NB4 (cell line): ENCODE measurements at regions not wholly inside any gene's neighbourhood (a gene's known extent, or its start where the extent isn't known, plus 50 kb on each side); places are given as distances from the start of the nearest gene placed in this dataset.

Source experiments
- CTCF ChIP-seq: IDR thresholded peaks from one replicate; pipeline ENCODE4 v1.5.1; 2012; ENCODE audit warnings: low read depth, low read length
- MYC ChIP-seq: IDR thresholded peaks from 2 replicates; pipeline ENCODE4 v1.6.1; 2011; ENCODE audit warnings: low read depth, low read length
- POLR2A ChIP-seq: IDR thresholded peaks from 2 replicates; pipeline ENCODE4 v1.6.1; 2011; ENCODE audit warnings: mild to moderate bottlenecking; ENCODE audit not compliant: insufficient read length; ENCODE audit errors: extremely low read depth

GRCh38 chr3:163657088-163657487 is 1421.2 kb downstream of the SI start:
- TF ChIP-seq CTCF (no peak), POLR2A (no peak), MYC (no peak)
